NCI-H1092 treated with DMSO at 0.1 percent for 48 hours (cell line): ENCODE measurements at regions not wholly inside any gene's neighbourhood (a gene's known extent, or its start where the extent isn't known, plus 50 kb on each side); places are given as distances from the start of the nearest gene placed in this dataset.
"Not testable (repeated sequence)": the region's sequence is repeated elsewhere in the genome, so short reads cannot be mapped to it uniquely, and the experiment has no call there.

Experiments
- DNase-seq: peaks from one replicate; lab custom pipeline; 2025; lab: John Stamatoyannopoulos, UW

GRCh38 chr16:19980632-19981265 lies 92.9 kb downstream of the GPR139 start:
- peak; percentile 15 for DNase-seq

DNA sequence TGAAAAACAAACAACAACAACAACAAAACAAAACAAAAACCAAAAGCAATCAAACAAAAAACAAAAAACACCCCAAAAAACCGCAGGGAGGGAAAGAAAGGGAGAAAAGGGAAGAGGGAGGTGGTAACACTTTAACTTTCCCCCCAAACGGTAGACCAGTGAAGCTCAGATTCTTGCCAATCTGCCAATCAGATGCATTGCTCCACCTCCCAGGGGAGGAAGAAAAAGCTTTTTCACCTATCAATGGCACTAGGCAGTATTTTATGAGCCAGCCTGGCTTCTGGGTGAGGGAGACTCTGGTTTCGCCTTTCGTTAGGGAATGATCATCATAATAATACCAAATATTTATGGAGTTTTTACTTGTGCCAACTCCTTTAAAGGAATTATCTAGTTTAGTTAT lies 94.1 kb downstream of the GPR139 start:
- DNase-seq: no peak

DNA sequence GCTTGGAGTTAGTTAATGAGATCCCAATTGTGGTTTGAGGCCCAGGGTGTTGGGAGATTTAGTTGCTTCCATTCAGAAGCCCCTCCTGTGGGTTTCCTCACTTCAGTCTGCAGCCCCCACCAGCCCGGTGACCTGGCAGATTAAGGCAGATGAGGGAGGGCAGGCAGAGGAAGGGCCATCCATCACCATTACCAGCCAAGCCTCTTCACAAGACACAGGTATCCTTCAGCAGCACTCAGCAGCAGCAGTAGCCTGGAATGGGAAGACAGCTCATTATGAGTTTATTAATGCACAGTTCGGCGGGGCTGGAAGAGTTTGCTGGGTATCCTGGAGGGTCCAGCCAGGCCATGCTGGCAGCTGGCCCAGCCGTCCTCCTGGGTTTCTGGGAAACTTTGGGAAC lies 90.0 kb upstream of the GPRC5B start:
- no peak for DNase-seq

DNA sequence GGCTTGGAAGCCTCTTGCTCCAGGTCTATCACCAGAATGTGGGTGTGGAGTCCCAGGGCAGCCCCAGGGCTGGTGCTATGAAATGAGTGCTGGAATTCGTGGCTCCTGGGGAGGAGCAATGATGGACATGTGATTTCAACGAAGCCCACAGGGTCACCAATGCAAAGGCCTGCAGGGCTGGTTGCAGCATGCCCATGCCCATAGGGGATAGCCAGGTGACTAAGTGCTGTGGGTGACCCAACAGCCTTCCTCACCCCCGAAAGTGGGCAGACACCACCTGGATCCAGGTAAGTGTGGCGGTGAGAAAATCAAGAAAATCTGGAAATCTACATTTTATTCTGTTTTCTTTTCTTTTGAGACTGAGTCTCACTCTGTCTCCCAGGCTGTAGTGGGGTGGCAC lies 87.5 kb upstream of the GPRC5B start:
- no peak for DNase-seq

GRCh38 chr16:19968891-19969683 lies 84.4 kb upstream of the GPRC5B start:
- DNase-seq: peak; percentile 94

DNA sequence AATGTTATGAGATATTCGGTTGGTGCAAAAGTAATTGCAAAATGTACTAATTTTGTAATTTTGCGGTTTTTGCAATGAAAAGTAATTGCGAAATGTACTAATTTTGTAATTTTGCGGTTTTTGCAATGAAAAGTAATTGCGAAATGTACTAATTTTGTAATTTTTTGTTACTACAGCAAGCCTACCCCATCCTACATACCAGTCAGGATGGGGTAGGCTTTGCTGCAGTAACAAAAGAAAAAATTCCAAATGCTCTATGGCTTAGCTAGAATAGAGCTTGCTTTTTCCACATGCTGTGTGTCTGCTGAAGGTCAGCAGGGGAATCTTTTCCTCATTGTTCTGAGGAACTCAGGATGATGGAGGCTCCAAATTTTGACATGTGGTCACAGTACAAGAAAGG lies 83.3 kb upstream of the GPRC5B start:
- DNase-seq: no peak

DNA sequence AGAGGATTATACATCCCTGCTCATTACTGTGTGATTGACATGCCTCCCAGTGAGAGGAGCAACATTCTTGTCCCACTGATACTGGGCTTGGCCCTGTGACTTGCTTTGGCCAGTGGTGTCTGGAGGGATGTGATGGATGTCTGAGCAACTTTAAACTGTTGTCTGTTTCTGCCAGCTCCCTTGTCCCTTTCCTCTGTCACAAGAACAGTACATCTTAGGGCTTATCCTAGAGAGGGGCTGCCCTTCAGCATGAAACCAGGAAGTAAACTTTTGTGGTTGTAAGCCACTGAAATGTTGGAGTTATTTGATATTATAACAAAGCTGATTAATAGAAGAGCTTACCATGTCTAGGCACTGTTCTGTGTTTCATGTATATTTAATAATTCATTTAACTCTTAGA lies 82.9 kb upstream of the GPRC5B start:
- DNase-seq: no peak

DNA sequence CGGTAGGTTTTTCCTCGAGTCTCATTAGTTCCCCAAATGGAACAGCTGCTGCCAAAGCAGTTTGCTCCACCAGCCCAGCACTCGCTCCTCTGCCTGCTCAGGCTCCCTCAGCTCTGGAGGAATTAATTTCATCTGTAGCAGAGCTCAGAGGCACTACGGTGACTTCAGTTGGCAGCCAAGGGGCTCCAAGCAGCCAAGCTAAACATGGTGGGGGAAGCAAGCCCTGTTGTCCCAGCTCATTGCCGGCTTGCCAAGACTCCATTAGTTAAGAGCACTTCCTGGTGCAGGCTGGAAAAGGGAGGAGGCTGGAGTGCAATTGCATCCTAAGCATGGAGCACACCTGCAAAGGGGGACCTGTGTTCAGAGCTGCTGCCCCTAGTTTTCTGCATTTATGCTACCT lies 78.7 kb upstream of the GPRC5B start:
- peak; percentile 96 for DNase-seq

- no peak for DNase-seq
Measured at GRCh38 chr16:19960183-19960582, 75.5 kb upstream of the GPRC5B start.

DNA sequence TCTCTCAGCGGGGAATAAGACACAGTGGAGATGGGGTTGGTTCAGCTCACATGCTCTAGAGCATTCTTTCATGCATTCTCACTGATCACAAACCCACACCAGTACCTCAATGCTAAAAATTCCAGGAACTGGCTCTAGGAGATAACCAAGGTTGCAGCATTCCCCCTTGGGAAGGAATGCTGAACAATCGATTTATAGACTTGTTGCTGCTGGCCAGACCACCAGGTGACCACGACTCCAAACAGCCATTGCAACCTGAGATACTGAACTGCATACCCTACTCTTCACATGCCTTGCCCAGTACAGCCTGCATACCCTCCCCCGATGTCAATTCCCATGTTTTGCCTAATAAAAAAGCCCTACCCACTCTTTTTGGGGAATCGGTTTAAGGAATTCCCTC lies 75.1 kb upstream of the GPRC5B start:
- DNase-seq: no peak

- DNase-seq: not testable (repeated sequence)
Measured at GRCh38 chr16:19955896-19956295, 71.2 kb upstream of the GPRC5B start.

- not testable (repeated sequence) for DNase-seq
Measured at GRCh38 chr16:19955084-19955483, 70.4 kb upstream of the GPRC5B start.

DNA sequence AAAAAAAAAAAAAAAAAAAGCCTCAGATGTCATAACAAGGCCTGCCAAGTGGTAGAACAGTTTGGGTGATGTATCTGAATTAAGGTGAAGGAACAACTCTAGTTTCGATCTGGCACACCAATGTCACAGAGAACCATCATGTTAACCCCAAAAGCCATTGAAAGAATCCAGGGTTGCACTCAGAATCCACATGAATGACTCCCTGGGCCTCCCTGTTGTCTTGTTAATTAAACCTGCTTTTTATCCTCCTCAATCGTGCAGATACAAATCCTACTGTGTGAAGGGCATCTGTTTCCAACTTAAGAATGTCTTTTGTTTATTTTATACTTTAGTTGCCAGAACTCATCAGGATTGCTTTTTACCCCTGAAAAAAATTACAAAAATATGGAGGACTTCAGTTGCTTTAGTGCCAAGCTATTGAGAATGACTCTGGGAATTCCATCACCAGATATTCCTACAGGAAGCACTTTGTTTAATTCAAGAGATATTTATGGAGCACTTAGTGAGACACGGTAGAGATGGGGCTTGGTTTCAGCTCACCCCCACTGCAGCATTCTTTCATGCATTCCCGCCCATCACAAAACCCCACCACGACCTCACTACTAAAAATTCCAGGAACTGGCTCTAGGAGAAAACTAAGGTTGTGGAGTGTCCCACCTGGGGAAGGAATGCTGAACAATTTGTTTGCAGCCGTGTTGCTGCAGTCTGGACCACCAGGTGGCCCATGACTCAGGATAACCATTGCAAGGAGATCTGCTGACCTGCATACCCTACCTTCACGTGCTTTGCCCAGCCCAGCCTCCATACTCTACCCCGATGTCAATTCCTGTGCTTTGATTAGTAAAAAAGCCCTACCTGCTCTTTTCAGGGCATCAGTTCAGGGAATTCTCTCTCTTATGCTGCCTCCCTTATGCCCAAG lies 63.8 kb upstream of the GPRC5B start:
- no peak for DNase-seq

DNA sequence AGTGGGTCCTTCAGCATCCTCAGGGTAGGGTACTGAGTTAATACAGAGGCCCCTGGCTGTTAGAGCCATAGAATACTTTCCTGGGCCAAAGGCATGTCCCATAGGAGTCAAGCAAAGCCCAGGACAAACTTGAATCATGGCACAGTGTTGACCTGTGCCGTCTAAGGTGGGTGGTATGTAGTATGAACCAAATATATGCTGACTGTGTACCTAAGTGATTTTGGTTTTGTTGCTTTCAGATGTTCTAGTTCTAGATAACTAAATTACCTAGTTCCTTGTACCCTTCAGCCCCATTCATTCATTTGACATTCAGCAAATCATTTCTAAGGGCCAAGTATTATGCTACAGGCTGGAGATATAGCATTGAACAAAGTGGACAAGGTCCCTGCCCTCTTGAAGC lies 61.3 kb upstream of the GPRC5B start:
- DNase-seq: no peak

DNA sequence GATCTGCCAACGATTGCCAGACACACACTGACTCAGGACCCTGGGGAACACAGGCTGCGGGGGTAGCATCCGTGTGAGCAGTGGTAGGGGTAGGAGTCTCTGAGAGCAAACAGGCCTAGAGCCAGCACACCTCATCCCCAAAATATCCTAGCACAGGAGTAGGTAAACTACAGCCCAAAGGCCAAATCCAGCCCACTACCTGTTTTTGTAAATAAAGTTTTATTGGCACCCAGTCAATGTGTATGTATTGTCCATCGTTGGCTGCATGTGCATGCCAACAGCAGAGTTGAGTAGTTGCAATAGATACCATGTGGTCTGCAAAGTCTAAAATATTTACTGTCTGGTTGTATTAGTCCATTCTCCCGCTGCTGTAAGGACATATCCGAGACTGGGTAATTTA lies 55.5 kb upstream of the GPRC5B start:
- DNase-seq: no peak

DNA sequence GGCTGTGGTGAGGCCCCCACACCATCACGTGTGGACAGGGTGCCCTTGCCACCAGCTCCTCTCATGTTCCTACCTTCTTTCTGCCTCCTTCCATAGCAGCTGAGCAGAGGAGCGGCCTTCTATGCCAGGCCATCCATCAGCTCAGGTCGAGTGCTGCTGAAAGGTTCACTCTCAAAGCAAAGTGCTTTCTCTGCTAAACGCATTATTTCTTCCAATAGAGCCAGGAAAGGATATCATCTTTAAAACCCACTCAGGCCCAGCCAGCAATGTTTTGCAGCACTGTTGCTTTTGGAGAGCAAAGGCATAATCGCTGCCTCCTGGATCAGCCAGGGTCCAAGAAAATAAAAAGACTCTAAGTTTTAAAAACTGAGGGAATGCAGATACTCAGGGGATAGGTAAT lies 54.9 kb upstream of the GPRC5B start:
- no peak for DNase-seq

- DNase-seq: no peak
Measured at GRCh38 chr16:19938536-19938935, 53.9 kb upstream of the GPRC5B start.

DNA sequence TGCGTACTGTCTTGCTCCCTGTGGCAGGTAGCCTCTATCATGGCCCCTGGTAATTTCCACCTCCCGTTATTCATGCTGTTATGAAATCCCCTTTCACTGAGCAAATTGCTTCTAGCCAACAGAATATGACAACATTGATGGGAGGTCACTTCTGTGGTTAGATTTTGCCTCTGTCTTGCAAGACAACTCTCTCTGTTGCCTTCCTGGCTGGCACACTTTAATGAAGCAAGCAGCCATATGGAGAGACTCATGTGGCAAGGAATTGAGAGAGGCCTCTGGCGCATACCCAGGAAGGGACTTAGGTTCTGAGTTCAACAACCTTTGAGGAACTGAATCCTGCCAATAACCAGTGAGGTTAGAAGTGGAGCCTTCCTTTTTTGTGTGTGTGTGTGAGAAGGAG lies 51.8 kb upstream of the GPRC5B start:
- DNase-seq: no peak

- DNase-seq: peak; percentile 40
Measured at GRCh38 chr16:19935694-19936093, 51.0 kb upstream of the GPRC5B start.
